Right kidney (tissue), 1 donor: ENCODE measurements at regions not wholly inside any gene's neighbourhood (a gene's known extent, or its start where the extent isn't known, plus 50 kb on each side); places are given as distances from the start of the nearest gene placed in this dataset.
"Not testable (repeated sequence)": the region's sequence is repeated elsewhere in the genome, so short reads cannot be mapped to it uniquely, and the experiment has no call there.

ENCODE experiments used
- DNase-seq: peaks from one replicate; pipeline ENCODE4 v3.0.0-alpha.2; 2016

DNA sequence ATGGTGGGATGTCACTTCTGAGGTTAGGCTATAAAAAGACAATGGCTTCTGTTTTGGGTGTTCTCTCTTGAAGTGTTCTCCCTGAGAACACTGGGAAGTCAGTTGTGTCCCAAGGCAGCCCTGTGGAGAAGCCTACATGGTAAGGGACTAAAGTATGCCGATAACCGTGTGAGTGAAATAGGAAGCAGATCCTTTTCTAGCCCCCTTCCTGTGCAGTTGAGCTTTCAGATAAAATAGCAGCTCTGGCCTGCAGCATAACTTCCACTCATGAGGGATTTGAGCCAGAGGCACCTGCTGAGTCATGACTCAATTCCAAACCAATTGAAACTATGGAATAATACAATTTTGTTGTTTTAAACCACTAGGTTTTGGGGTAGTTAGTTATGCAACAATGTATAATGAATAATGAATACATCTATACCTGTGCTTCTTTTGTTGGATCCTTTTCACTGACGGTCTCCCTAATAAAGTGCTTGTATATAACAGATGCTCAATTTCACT, 241.6 kb downstream of the TFAP2B start:
- DNase-seq = no peak

DNA sequence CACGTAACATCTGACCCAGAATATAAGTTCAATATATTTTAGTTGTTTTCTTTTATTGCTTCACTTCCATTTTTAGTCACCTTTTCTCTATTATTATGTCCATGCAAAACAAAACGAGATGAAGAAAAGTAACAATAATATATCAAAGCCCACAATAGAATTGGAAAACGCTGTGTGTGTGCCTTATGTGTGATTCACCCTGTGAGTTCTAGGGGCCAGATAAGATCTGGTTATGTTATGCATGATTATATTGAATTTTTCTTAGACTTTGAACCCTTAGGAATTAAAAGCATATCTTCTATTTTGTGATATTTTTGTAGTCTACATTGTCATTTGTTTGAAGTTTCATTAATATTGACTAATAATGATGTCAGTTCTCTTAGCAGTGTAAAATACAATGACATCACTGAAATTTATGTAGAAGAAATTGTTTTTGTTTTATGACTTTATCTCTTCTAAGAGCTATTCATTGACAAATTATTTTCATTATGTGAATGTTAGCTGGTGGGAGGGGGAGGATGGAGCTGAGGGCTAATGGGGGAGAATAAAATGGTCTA, 243.6 kb downstream of the TFAP2B start:
- no peak for DNase-seq

- no peak for DNase-seq
Observed at GRCh38 chr6:51077821-51078518, 259.3 kb downstream of the TFAP2B start.

DNA sequence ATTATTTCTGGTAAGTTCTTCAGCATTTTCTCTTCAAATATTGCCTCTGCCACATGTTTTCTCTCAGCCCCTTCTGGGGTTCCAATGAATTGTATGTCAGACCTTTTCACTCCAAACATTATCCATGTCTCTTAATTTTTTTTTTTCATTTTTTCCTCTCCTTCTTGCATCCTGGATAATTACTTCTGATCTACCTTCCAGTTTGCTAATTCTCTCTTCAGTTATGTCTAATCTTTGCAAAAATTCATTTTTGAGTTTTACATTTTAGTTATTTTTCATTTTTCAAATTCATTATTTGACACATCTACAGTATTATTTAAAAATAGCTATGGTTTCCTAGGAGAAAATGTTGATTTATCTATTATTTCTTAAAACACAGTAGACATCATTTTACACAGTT, 271.7 kb downstream of the TFAP2B start:
- DNase-seq = no peak

DNA sequence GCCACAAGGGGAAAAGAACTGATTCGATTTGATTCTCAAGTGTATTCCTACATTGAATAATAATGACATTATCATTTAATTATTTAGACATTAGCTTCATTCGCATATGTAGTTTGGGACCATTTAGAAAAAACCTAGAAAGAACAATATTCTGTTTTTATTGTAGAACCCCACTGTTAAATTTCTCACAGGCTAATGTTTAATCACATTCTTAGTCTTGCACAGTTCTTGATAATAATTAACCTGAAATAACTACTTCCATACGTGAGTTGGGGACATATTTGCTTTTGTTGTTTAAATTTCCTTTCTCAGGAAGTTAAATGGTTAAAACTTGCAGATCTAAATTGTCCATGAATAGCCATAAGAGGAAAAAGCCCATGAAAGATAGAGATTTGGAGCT, 275.2 kb downstream of the TFAP2B start:
- DNase-seq = no peak

- DNase-seq = no peak
Observed at GRCh38 chr6:51094271-51094670, 275.6 kb downstream of the TFAP2B start.

- no peak for DNase-seq
Observed at GRCh38 chr6:51098246-51098645, 279.6 kb downstream of the TFAP2B start.

DNA sequence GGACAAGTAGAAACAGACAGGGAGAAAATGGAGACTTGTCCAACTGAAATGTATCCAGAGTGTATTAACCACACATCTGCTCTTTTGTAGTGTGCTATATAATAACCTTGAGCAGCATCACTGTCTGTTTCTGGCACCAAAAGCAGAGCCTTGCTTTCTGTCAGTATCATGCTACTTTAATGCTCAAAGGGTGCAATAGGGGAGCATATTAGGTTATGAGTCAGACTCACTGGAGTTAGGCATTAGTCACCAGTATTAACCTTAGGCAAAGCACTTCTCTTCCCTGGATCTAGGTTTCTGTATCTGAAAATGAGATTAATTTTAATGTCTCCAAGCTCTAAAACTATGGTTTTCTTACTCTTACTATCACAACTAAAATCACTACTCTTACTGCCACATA, 280.1 kb downstream of the TFAP2B start:
- no peak for DNase-seq

- no peak for DNase-seq
Observed at GRCh38 chr6:51099201-51099600, 280.5 kb downstream of the TFAP2B start.

GRCh38 chr6:51105357-51105756, 286.7 kb downstream of the TFAP2B start:
- DNase-seq = no peak

DNA sequence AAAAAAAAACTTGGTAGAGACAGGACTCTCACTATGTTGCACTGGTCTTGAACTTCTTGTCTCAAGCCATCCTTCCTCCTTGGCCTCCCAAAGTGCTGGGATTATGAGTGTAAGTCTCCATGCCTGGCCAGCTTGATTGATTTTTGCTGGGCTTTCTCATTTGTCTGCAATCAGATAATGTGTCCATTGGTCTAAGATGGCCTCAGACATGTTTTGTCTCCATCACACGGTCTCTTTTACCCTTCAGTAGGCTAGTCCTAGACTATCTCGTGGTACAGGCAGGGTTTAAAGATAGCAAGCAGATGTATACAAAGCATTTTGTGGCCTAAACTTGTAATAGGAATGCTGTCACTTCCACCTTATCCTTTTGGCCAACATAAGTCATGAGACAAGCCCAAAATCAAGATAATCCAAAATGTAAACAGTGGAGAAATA, 289.1 kb downstream of the TFAP2B start:
- DNase-seq = no peak

DNA sequence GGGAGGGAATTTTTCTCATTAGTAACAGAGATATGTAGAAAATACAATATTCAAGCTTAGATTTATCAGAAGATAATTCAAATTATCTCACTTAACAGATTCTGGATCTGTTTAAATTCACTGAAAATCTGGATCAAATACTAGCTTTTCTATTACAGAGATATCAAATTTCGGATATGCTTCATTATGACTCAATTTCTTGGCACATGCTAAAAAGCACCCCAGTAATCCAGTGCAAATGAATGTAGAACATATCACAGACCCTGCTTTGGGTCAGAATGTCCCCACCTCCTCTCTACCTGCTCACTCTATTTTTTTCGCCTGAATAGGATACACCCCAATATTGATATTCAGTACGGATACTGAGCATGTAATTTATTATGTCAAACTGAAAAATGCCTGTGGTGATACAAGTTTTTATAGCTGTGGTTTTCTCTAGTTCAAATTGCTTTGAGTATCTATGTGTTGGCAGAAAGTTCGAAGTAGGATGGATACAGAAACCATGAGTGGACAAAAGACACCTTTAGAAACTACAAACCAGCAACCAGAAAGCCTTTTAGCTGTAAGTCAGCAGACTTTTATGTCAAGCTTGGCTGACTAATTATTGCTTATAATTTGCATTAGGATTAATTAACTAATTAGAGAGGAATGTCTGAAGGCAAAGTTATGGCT, 290.0 kb downstream of the TFAP2B start:
- no peak for DNase-seq

DNA sequence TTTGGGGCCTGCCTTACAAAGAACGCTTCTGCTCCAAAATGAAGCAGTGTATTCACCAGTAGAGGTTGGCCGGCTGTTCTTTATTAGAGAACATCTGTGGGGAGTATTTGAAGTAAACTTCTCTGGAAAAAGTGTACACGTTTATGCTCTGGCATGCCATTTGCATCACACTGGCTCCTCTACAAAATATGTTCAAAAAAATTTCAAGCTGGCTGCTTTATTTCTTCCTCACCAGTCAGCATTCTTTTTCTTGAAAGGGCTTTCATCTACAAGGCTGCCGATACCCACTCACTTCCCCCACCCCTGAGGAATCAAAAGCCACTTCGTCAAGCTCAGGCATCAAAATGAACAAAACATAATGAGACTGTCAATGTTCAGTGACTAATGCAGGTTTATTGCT, 294.1 kb downstream of the TFAP2B start:
- DNase-seq = no peak

GRCh38 chr6:51116723-51117122, 298.1 kb downstream of the TFAP2B start:
- DNase-seq = no peak

GRCh38 chr6:51118792-51119191, 300.1 kb downstream of the TFAP2B start:
- DNase-seq = no peak

DNA sequence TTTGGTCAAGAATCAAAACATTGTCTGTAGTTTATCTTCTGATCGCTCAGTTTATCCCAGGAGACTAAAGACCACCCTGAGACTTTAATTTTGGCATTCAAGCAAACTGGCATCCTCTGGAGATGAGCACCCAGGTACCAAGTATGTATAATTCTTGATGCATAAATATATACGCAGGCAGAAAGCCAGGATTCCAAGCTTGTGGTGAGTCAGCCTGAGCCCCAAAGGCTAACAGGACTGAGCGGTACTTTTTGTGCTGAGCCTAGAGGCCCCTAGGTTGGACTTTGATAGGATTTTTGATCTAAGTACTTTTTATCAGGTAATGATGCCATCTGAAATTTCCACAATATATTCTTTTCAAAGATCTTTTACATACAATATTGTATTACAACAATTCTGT, 301.3 kb downstream of the TFAP2B start:
- DNase-seq = no peak

GRCh38 chr6:51121380-51121976, 302.8 kb downstream of the TFAP2B start:
- DNase-seq = not testable (repeated sequence)

DNA sequence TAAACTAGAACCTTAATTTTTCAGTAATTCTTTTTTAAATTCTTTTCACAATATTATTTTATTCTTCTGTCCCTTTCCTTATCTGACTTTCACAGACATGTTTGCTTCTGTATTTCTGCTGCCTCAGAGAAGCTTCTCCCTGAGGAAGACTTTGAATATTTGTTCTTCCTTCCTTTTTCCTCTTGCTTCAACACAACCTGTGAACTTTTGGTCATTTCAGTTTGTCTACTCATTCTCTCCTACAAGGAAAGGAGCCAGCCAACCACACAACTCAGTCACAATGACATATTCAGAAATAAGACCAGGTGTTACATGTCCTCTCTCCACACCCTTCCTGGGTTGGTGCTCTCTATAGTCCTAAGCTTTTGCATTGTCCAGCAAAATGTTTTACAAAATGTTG, 310.4 kb downstream of the TFAP2B start:
- no peak for DNase-seq

DNA sequence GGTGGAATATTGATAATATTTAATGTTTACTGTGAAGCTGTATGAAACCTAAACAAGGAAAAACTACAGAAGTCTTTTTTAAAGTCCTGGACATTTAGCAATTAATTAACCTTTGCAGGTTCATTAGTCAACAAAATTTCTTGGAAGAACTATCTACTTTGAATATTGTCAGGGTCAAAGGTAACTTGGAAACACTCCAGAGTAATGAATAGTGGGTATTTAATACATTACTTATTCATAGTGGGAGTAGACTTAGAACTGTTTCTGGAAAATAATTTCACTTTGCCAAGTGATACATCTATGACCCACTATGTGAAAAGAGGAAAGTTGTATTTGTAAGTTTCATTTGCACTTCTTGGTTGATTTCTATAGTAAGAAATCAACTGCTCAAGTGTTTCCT, 319.1 kb downstream of the TFAP2B start:
- no peak for DNase-seq

DNA sequence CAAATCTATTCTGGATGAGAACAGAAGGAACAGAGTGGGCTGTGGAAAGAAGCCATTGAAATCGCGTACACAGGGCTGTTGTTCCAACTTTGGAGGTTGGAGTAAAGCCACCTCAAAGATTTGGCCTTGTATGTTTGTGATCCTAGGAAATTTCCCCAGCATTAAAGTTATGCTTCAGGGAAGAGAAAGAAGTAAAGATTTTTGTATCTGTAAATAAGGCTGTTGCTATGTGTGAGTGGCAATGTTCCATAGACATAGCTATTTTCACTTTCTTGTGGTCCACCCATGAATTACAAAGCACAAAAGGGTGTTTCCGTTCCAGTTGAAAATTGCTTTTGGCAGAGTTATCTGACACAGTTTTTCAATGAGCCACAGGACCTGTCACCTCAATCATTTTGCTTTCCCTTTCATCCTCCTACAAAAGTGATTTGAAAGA, 321.3 kb downstream of the TFAP2B start:
- DNase-seq = no peak

DNA sequence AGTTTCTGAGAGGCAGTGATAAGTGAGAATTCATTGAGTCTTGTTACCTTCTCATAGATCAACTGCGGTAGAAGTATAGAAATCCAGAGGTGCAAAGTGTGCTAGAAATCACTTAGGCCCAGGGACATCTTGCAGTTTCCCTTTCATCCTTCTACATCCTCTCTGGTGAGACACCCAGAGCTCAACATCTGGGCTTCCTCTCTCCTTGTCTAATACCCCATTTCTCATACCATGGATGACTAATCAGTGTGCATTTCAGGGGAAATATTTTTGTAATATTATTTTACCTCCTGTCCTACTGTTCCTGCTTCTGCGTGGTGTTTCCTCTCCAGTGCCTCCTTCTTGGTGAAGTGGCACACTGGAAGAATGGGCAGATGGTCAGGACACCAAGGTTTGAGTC, 322.4 kb downstream of the TFAP2B start:
- no peak for DNase-seq

DNA sequence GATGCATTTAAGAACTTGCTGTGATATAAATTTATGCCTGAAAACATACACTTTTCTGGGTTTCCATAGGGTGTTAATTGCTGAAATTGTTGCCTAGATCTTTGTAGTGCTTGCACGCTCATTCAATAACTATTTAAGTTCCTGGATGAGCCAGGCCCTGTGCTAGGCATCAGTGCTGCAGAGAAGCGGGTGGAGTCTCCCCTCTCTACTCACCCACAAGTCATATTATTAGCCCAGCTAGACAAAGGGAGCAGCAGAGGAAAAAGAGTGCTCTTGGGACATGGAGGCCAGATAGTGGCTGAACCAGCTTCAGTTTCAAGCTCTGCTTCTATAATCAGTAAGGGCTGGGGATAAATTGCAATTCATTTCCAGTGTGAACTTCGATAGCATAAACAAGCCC, 329.1 kb downstream of the TFAP2B start:
- DNase-seq = no peak

DNA sequence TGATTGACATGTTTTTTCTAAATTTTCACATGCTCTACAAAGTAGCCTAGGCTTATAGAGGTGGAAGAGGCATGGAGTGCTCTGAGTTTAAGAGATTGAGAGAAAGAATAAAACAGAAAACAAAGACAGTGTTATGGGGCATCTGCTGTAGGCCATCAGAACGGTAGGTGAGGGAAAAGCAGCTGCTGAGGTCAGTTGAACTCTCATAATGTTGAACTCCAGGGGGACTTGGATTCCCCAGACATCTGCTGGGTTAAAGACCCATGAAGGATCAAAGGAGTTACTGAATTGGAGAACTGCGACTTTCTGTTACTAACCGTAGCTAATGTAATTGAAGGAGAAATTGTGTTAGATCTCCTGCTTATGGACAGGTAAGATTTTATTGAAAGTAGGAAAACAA, 333.9 kb downstream of the TFAP2B start:
- DNase-seq = no peak
